GM19467 (cell line): ENCODE measurements at regions not wholly inside any gene's neighbourhood (a gene's known extent, or its start where the extent isn't known, plus 50 kb on each side); places are given as distances from the start of the nearest gene placed in this dataset.

Source experiments
- ATAC-seq: cut with Tn5 transposase; IDR thresholded peaks from one replicate; pipeline ENCODE4 v1.9.1; 2021; ENCODE audit warnings: mild to moderate bottlenecking, moderate library complexity; ENCODE audit not compliant: unreplicated experiment

DNA sequence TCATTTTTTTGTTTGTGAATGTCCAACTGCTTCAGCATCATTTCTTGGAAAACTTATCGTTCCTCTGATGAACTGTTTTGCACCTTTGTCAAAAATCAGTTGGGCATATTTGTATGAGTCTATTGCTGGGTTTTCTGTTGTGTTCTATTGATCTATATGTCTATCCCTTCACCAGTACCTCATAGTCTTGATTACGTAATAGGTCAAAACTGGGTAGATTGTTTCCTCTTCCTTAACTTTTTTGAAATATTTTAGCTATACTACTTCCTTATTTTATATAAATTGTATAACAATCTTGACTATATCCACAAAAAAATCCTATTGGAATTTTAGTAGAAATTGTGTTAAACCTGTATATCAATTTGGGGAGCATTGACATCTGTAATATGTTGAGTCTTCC, 104.1 kb upstream of the PALS2 start:
- ATAC-seq: no peak

GRCh38 chr7:24472093-24472492, 101.2 kb upstream of the PALS2 start:
- ATAC-seq: no peak

GRCh38 chr7:24475166-24475961, 97.9 kb upstream of the PALS2 start:
- ATAC-seq: no peak

DNA sequence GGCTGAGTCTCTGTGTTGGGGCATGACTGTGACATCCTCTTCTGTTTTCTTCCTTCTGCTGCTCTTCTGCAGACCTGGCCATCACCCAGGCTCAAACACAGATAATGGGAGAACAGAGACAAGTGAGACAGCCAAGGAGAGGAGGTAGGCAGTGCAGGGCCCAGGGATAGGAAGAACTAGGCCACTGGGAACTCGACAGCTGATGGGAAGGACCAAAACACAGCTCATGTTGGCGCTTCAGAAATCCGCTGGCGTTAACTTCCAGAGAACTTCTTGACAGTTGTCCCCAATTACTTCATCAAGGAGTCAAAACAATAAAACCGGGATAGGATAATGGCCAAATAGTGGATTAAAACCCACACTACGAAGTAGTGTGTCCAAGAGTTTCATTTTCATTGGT, 97.0 kb upstream of the PALS2 start:
- no peak for ATAC-seq

GRCh38 chr7:24477398-24478136, 95.7 kb upstream of the PALS2 start:
- no peak for ATAC-seq

DNA sequence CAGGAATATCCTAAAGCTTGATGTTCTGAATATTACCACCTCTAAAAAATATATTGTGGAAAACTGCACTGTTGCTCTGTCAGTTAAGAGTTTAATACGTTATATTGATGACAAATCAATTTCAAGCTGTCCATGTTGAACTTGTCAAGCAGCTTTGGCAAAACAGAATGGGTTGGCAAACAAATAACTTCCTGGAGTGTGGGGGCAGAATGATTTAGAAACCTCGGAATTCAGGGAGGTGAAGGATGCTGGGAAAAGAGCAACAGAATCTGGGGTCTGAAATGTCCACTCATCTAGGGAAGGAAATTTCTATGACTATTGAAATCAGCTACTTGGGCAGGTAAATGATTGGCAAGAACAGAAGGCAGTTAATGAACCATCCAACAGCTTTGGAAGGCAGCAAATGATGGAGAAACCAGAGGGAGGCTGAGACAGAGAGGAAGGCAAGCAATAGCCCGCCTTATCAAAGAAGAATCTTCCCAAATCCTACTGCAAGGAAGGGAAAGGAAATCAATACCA, 95.1 kb upstream of the PALS2 start:
- no peak for ATAC-seq

- ATAC-seq: no peak
These were observed 92.8 kb upstream of the PALS2 start for GRCh38 chr7:24480501-24480900.

DNA sequence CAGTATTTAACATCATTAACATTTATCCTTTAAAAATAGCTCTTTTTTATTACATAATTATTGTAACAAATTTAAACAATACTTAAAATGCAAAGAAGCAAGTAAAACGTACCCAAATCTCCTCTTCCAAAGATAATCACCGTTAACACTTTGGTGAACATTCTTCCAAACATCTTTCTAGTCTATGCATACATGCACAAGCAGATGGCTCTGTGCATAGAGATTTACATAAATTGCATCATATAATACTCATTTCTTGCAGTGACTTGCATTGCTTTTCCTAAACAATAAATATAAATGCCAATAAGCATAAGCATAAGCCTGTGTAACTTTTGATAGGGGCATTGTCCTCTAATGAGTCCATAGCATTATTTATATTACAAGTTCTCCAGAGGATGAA, 89.4 kb upstream of the PALS2 start:
- ATAC-seq: no peak

GRCh38 chr7:24492576-24492975, 80.7 kb upstream of the PALS2 start:
- ATAC-seq: no peak

GRCh38 chr7:24494832-24495231, 78.4 kb upstream of the PALS2 start:
- no peak for ATAC-seq

DNA sequence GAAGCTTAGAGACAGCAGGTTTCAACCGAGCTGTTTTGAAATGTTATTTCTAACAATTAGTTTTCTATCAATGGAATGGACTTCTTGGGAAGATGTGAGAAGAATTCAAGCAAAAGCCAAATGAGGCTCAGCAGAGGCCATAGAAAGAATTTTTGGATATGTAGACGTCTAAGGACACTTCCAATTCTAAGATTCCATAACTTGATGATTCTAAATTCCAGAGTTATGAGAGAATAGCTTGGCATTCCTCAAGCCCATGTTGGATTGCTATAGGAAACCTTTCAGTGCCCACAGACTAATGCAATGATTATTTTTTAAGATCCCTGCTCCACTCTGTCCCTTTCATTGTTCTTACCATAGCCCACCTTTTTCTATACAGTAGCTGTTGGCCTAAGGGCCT, 77.2 kb upstream of the PALS2 start:
- no peak for ATAC-seq

GRCh38 chr7:24498439-24498838, 74.8 kb upstream of the PALS2 start:
- no peak for ATAC-seq

DNA sequence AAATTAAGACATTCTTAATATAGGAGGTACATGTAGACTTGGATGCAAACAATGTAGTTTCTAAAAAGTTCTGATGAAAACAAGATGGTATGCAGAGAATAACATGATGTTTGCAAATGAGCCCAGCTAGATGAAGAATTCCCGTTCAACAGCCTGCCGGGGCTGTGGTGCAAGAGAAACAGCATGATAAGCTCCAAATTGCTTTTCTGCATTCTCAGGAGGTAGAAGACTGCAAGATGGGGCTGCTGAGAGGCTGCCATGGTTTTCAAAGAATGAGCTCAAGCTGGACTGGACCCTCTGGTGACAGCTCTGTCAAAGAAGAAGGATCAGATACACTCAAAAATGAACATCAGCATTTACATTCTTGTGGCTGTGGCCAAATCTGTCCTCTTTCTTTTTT, 73.4 kb upstream of the PALS2 start:
- no peak for ATAC-seq

DNA sequence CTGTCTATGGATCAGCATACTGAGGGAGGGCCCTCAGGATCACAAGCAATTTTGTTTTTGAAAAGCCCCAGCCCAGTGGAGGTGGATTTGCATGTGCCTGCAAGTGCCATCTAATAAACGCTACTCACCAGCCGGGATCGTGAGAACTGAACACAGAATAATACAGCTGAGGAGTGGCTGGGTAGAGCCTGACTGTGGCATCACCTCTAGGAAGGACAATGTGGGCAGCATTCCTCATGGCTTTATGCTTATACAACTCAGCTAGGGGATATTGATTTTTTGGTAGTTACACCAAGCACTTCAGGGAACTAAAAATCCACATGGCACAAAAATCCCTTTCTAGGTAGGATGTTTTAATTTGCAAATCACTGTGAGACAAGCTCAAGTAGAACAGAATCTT, 72.7 kb upstream of the PALS2 start:
- ATAC-seq: no peak

DNA sequence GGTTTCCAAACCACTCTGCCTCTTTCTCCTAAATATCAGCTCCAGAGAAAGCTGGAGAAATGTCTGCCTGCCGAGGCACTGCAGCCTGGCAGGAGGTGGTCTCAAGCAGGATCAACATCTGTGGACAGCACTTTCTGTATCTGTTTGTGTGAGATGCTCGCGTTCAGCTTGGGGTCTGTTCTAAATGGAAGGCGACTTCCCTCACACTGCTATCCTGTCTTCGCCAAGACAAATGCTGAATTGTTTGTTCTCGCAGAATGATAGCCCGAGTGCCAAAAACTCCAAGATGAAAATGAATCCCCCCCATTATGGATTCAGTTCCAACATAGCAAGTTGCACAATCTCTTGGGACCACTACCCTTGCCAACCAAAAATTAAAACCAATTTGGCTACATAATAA, 72.2 kb upstream of the PALS2 start:
- ATAC-seq: no peak

GRCh38 chr7:24501443-24502134, 71.7 kb upstream of the PALS2 start:
- no peak for ATAC-seq

DNA sequence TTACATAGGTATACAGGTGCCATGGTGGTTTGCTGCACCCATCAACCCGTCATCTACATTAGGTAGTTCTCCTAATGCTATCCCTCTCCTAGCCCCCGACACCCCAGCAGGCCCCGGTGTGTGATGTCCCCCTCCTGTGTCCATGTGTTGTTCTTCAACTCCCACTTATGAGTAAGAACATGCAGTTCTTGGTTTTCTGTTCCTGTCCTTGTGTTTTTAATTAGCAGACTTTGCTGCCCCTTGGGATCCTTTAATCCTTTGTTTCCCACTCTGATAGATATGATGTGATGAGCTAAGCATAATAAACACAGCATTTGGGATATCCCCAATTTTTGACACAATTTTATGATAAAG, 71.1 kb upstream of the PALS2 start:
- ATAC-seq: no peak

- no peak for ATAC-seq
These were observed 69.7 kb upstream of the PALS2 start for GRCh38 chr7:24503506-24503905.

- no peak for ATAC-seq
These were observed 69.2 kb upstream of the PALS2 start for GRCh38 chr7:24504040-24504439.

DNA sequence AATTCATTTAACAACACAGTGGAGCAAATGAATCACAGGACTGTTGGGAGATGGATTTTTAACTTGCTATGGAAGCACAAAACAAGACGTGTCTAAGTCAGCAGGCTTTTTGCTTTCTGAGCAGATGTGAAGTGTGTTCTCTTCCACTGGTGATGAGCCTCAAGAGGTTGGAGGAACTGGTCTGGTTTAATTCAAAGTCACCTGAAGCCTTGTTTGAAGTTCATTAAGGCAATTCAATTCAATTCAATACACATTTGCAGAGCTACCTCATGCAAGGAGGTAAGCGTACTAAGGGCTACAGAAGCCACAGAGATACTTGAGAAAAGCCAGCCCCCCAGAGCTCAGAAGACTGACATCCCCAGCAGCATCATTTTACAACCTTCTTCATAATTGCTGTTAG, 68.4 kb upstream of the PALS2 start:
- no peak for ATAC-seq

- no peak for ATAC-seq
These were observed 67.3 kb upstream of the PALS2 start for GRCh38 chr7:24505968-24506367.

DNA sequence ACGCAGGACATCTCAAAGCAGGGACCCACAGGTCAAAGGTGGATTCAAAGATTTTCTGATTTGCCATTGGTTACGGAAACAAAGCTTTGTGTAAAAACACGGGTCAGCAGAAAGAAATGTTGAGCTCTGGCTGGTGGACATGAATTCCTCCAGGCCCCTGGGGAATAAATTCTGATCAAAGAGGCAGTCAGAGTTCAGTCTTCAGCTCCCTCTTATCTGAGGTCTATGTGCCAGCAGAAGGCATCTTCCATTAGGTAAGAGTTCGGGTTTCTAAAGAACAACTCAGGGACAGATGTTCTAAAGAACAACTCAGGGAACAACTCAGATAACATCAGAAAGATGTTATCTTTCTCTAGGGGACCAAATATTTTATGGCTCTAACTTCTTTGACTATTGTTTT, 64.9 kb upstream of the PALS2 start:
- no peak for ATAC-seq
